GM12891 (cell line): ENCODE measurements at regions not wholly inside any gene's neighbourhood (a gene's known extent, or its start where the extent isn't known, plus 50 kb on each side); places are given as distances from the start of the nearest gene placed in this dataset.

Experiments
- POLR2AphosphoS5 ChIP-seq: IDR thresholded peaks from 2 replicates; pipeline ENCODE4 v1.6.1; 2011; ENCODE audit warnings: low read depth, low read length, control low read depth
- TAF1 ChIP-seq: IDR thresholded peaks from 2 replicates; pipeline ENCODE4 v1.6.1; 2011; ENCODE audit warnings: low read depth, low read length, control low read depth

GRCh38 chr13:74203576-74203975, 69.4 kb upstream of the KLF12 start:
- no peak for TF ChIP-seq POLR2AphosphoS5
- no peak for TF ChIP-seq TAF1
